Cerebellar cortex (tissue), 1 donor: ENCODE measurements at regions not wholly inside any gene's neighbourhood (a gene's known extent, or its start where the extent isn't known, plus 50 kb on each side); places are given as distances from the start of the nearest gene placed in this dataset.
"Not testable (repeated sequence)": the region's sequence is repeated elsewhere in the genome, so short reads cannot be mapped to it uniquely, and the experiment has no call there.

Experiments used
- DNase-seq: peaks from one replicate; pipeline ENCODE4 v3.0.0-alpha.2; 2015; ENCODE audit warnings: low spot score

- no peak for DNase-seq
Observed at GRCh38 chr3:3446251-3446650, 266.8 kb upstream of the CRBN start.

- DNase-seq, result no peak
Observed at GRCh38 chr3:3443482-3443881, 264.0 kb upstream of the CRBN start.

- no peak for DNase-seq
Observed at GRCh38 chr3:3433711-3434110, 254.2 kb upstream of the CRBN start.

- peak; percentile 56 for DNase-seq
Observed at GRCh38 chr3:3429841-3430240, 250.3 kb upstream of the CRBN start.

GRCh38 chr3:3407707-3408106, 228.2 kb upstream of the CRBN start:
- DNase-seq, result not testable (repeated sequence)

GRCh38 chr3:3405131-3405530, 225.6 kb upstream of the CRBN start:
- DNase-seq, result no peak

GRCh38 chr3:3403700-3404099, 224.2 kb upstream of the CRBN start:
- no peak for DNase-seq

GRCh38 chr3:3392946-3393345, 213.5 kb upstream of the CRBN start:
- no peak for DNase-seq

GRCh38 chr3:3383461-3383860, 204.0 kb upstream of the CRBN start:
- DNase-seq, result no peak

- no peak for DNase-seq
Observed at GRCh38 chr3:3372210-3372777, 192.8 kb upstream of the CRBN start.

GRCh38 chr3:3368306-3368705, 188.8 kb upstream of the CRBN start:
- DNase-seq, result no peak

- DNase-seq, result peak; percentile 56
Observed at GRCh38 chr3:3366386-3366785, 186.9 kb upstream of the CRBN start.

GRCh38 chr3:3365716-3366115, 186.2 kb upstream of the CRBN start:
- no peak for DNase-seq

GRCh38 chr3:3356846-3357245, 177.4 kb upstream of the CRBN start:
- DNase-seq, result no peak

GRCh38 chr3:3355442-3355841, 176.0 kb upstream of the CRBN start:
- DNase-seq, result no peak

GRCh38 chr3:3353153-3353552, 173.7 kb upstream of the CRBN start:
- DNase-seq, result no peak

GRCh38 chr3:3351226-3351625, 171.7 kb upstream of the CRBN start:
- no peak for DNase-seq

GRCh38 chr3:3347056-3347455, 167.6 kb upstream of the CRBN start:
- not testable (repeated sequence) for DNase-seq

- no peak for DNase-seq
Observed at GRCh38 chr3:3346556-3346955, 167.1 kb upstream of the CRBN start.

- DNase-seq, result no peak
Observed at GRCh38 chr3:3342141-3342540, 162.7 kb upstream of the CRBN start.

- DNase-seq, result no peak
Observed at GRCh38 chr3:3340965-3341895, 161.7 kb upstream of the CRBN start.

GRCh38 chr3:3340526-3340925, 161.0 kb upstream of the CRBN start:
- DNase-seq, result no peak

GRCh38 chr3:3335903-3336302, 156.4 kb upstream of the CRBN start:
- DNase-seq, result no peak

- DNase-seq, result no peak
Observed at GRCh38 chr3:3334491-3334890, 155.0 kb upstream of the CRBN start.
